Activated naive CD4-positive, alpha-beta T cell treated with anti-CD3 and anti-CD28 coated beads, Interleukin-2, amount 50 U/mL, for 72 hours (primary cell): ENCODE measurements at regions not wholly inside any gene's neighbourhood (a gene's known extent, or its start where the extent isn't known, plus 50 kb on each side); places are given as distances from the start of the nearest gene placed in this dataset.

Experiments used
- ATAC-seq, 2 donors: fragments of 150-1000 bp; cut with Tn5 transposase; 2 replicates each; pipeline ENCODE4 v1.10.0; 2021; ENCODE audit warnings: mild to moderate bottlenecking in 2 of 2, moderate library complexity in 2 of 2
- DNase-seq, 2 donors: peaks; one replicate each; pipeline ENCODE4 v3.0.0; 2021 to 2022; ENCODE audit warnings: low spot score in 2 of 2
- H3K27ac Mint-ChIP-seq, 2 donors: one replicate each; pipeline ENCODE4 v1.8.0; 2022; ENCODE audit warnings: mild to moderate bottlenecking in 2 of 2, mixed read lengths in 2 of 2
- H3K36me3 Mint-ChIP-seq, 2 donors: one replicate each; pipeline ENCODE4 v1.8.0; 2022; ENCODE audit warnings: mixed read lengths in 2 of 2
- H3K9me3 Mint-ChIP-seq, 2 donors: one replicate each; pipeline ENCODE4 v1.8.0; 2022; ENCODE audit warnings: mixed read lengths in 2 of 2

GRCh38 chr2:120520929-120521912 lies 175.3 kb downstream of the INHBB start:
- H3K36me3 Mint-ChIP-seq: no peaks in the 10 kb centered on the region
- H3K9me3 Mint-ChIP-seq: no peaks in the 10 kb centered on the region
- peak; percentile 24 to 73 for ATAC-seq

GRCh38 chr2:120522151-120522751 lies 176.3 kb downstream of the INHBB start:
- Mint-ChIP-seq H3K36me3 (no peaks in the 10 kb centered on the region), H3K9me3 (no peaks in the 10 kb centered on the region), H3K27ac (no peak overlapping the region)
- no peak for ATAC-seq
- DNase-seq: no peak

More at GRCh38 chr2:120520929-120521912, 175.3 kb downstream of the INHBB start:
- no peak overlapping the region for H3K27ac Mint-ChIP-seq
- DNase-seq: peak in 1 of 2 donors; percentile 62

GRCh38 chr2:120523766-120524165 lies 177.8 kb downstream of the INHBB start:
- ATAC-seq: no peak
- H3K9me3 Mint-ChIP-seq: no peaks in the 10 kb centered on the region
- no peak overlapping the region for H3K27ac Mint-ChIP-seq
- DNase-seq: no peak
- H3K36me3 Mint-ChIP-seq: no peaks in the 10 kb centered on the region

GRCh38 chr2:120524174-120524573 lies 178.2 kb downstream of the INHBB start:
- H3K36me3 Mint-ChIP-seq: no peaks in the 10 kb centered on the region
- no peaks in the 10 kb centered on the region for H3K9me3 Mint-ChIP-seq
- ATAC-seq (no peak), DNase-seq (no peak)
- no peak overlapping the region for H3K27ac Mint-ChIP-seq

- ATAC-seq (no peak), DNase-seq (no peak)
- Mint-ChIP-seq H3K36me3 (no peaks in the 10 kb centered on the region), H3K9me3 (no peaks in the 10 kb centered on the region), H3K27ac (no peak overlapping the region)
These were observed 179.4 kb downstream of the INHBB start for GRCh38 chr2:120525056-120526046.

GRCh38 chr2:120526047-120526562 lies 180.2 kb downstream of the INHBB start:
- Mint-ChIP-seq H3K27ac (no peak overlapping the region), H3K36me3 (no peaks in the 10 kb centered on the region), H3K9me3 (no peaks in the 10 kb centered on the region)
- ATAC-seq (no peak), DNase-seq (no peak)

- ATAC-seq (no peak), DNase-seq (no peak)
- H3K36me3 Mint-ChIP-seq: no peaks in the 10 kb centered on the region
- H3K27ac Mint-ChIP-seq: peak overlapping the region in 1 of 2 donors; percentile 90
- no peaks in the 10 kb centered on the region for H3K9me3 Mint-ChIP-seq
These were observed 181.3 kb downstream of the INHBB start for GRCh38 chr2:120526997-120527945.

GRCh38 chr2:120528051-120528692 lies 182.2 kb downstream of the INHBB start:
- peak overlapping the region in 1 of 2 donors; percentile 90 for H3K27ac Mint-ChIP-seq
- H3K36me3 Mint-ChIP-seq: no peaks in the 10 kb centered on the region
- ATAC-seq (no peak), DNase-seq (no peak)
- H3K9me3 Mint-ChIP-seq: no peaks in the 10 kb centered on the region

- H3K9me3 Mint-ChIP-seq: no peaks in the 10 kb centered on the region
- ATAC-seq (no peak), DNase-seq (no peak)
- H3K36me3 Mint-ChIP-seq: no peaks in the 10 kb centered on the region
- H3K27ac Mint-ChIP-seq: no peak overlapping the region
These were observed 182.7 kb downstream of the INHBB start for GRCh38 chr2:120528693-120529076.

GRCh38 chr2:120530781-120531180 lies 184.8 kb downstream of the INHBB start:
- DNase-seq (no peak), ATAC-seq (no peak)
- H3K36me3 Mint-ChIP-seq: no peaks in the 10 kb centered on the region
- no peak overlapping the region for H3K27ac Mint-ChIP-seq
- no peaks in the 10 kb centered on the region for H3K9me3 Mint-ChIP-seq

GRCh38 chr2:120531365-120531764 lies 185.4 kb downstream of the INHBB start:
- DNase-seq: no peak
- no peak for ATAC-seq
- Mint-ChIP-seq H3K27ac (no peak overlapping the region), H3K9me3 (no peaks in the 10 kb centered on the region), H3K36me3 (no peaks in the 10 kb centered on the region)

- Mint-ChIP-seq H3K36me3 (no peaks in the 10 kb centered on the region), H3K9me3 (no peaks in the 10 kb centered on the region), H3K27ac (no peak overlapping the region)
- DNase-seq: no peak
- ATAC-seq: no peak
These were observed 186.1 kb downstream of the INHBB start for GRCh38 chr2:120531863-120532600.

GRCh38 chr2:120533625-120534024 lies 187.7 kb downstream of the INHBB start:
- ATAC-seq: no peak

GRCh38 chr2:120534457-120534856 lies 188.5 kb downstream of the INHBB start:
- no peak for ATAC-seq

More at GRCh38 chr2:120533625-120534024, 187.7 kb downstream of the INHBB start:
- Mint-ChIP-seq H3K36me3 (no peaks in the 10 kb centered on the region), H3K27ac (no peak overlapping the region), H3K9me3 (no peaks in the 10 kb centered on the region)
- DNase-seq: no peak

More at GRCh38 chr2:120534457-120534856, 188.5 kb downstream of the INHBB start:
- Mint-ChIP-seq H3K27ac (no peak overlapping the region), H3K9me3 (no peaks in the 10 kb centered on the region), H3K36me3 (no peaks in the 10 kb centered on the region)
- no peak for DNase-seq
